H9 (cell line): ENCODE measurements at regions not wholly inside any gene's neighbourhood (a gene's known extent, or its start where the extent isn't known, plus 50 kb on each side); places are given as distances from the start of the nearest gene placed in this dataset.

Source experiments
- DNase-seq: peaks from one replicate; pipeline ENCODE4 v3.0.0-alpha.2; 2017
- H2AFZ ChIP-seq: one replicate; pipeline ENCODE4 v1.6.1; 2013; ENCODE audit warnings: mild to moderate bottlenecking, low read length, control low read depth, moderate library complexity
- H2AK5ac ChIP-seq: 2 replicates; pipeline ENCODE4 v1.6.1; 2013; ENCODE audit warnings: low read length, control low read depth, mixed read lengths; ENCODE audit not compliant: insufficient read length
- H2BK120ac ChIP-seq: one replicate; pipeline ENCODE4 v1.6.1; 2013; ENCODE audit warnings: low read depth, mild to moderate bottlenecking, low read length, control low read depth, inconsistent platforms; ENCODE audit not compliant: poor library complexity, severe bottlenecking
- H2BK12ac ChIP-seq: 2 replicates; pipeline ENCODE4 v1.6.1; 2013; ENCODE audit warnings: low read length, control low read depth, mixed read lengths, low read depth; ENCODE audit not compliant: insufficient read length
- H2BK15ac ChIP-seq: 2 replicates; pipeline ENCODE4 v1.6.1; 2013; ENCODE audit warnings: low read depth, low read length, control low read depth
- H2BK20ac ChIP-seq: one replicate; pipeline ENCODE4 v1.6.1; 2013; ENCODE audit warnings: low read depth, mild to moderate bottlenecking, low read length, control low read depth, inconsistent platforms; ENCODE audit not compliant: poor library complexity, severe bottlenecking
- H2BK5ac ChIP-seq: 2 replicates; pipeline ENCODE4 v1.6.1; 2013; ENCODE audit warnings: low read length, control low read depth, mixed read lengths; ENCODE audit not compliant: insufficient read length
- H3K14ac ChIP-seq: 2 replicates; pipeline ENCODE4 v1.6.1; 2013; ENCODE audit warnings: low read length, control low read depth; ENCODE audit not compliant: insufficient read depth
- H3K18ac ChIP-seq: 2 replicates; pipeline ENCODE4 v1.6.1; 2013; ENCODE audit warnings: low read depth, mild to moderate bottlenecking, mixed read lengths, low read length, control low read depth; ENCODE audit not compliant: insufficient read length
- H3K23ac ChIP-seq: 2 replicates; pipeline ENCODE4 v1.6.1; 2013; ENCODE audit warnings: low read length, control low read depth, mixed read lengths, low read depth; ENCODE audit not compliant: insufficient read length
- H3K23me2 ChIP-seq: 2 replicates; pipeline ENCODE4 v1.6.1; 2013; ENCODE audit warnings: low read depth, mild to moderate bottlenecking, mixed read lengths, low read length, control low read depth; ENCODE audit not compliant: insufficient read length, poor library complexity, severe bottlenecking
- H3K27ac ChIP-seq: 2 replicates; pipeline ENCODE4 v1.5.1; 2013; ENCODE audit warnings: low read length, control low read depth, mixed read lengths, low read depth; ENCODE audit not compliant: insufficient read length
- H3K27me3 ChIP-seq: 2 replicates; pipeline ENCODE4 v1.6.1; 2013; ENCODE audit warnings: low read length, control low read depth, inconsistent platforms; ENCODE audit not compliant: insufficient read depth
- H3K4ac ChIP-seq: 2 replicates; pipeline ENCODE4 v1.6.1; 2013; ENCODE audit warnings: low read depth, mild to moderate bottlenecking, control low read depth, inconsistent platforms, low read length, moderate library complexity
- H3K4me1 ChIP-seq: 2 replicates; pipeline ENCODE4 v1.6.1; 2013; ENCODE audit warnings: low read length, control low read depth, inconsistent platforms; ENCODE audit not compliant: insufficient read depth
- H3K4me2 ChIP-seq: 2 replicates; pipeline ENCODE4 v1.6.1; 2013; ENCODE audit warnings: low read length, control low read depth, mixed read lengths; ENCODE audit not compliant: insufficient read length, insufficient read depth
- H3K56ac ChIP-seq: 2 replicates; pipeline ENCODE4 v1.6.1; 2013; ENCODE audit warnings: low read depth, mild to moderate bottlenecking, mixed read lengths, low read length, control low read depth; ENCODE audit not compliant: insufficient read length
- H3K79me1 ChIP-seq: 2 replicates; pipeline ENCODE4 v1.6.1; 2013; ENCODE audit warnings: low read depth, mild to moderate bottlenecking, moderate library complexity, low read length, control low read depth, inconsistent platforms; ENCODE audit not compliant: insufficient read depth, poor library complexity, severe bottlenecking
- H3K79me2 ChIP-seq: 2 replicates; pipeline ENCODE4 v1.6.1; 2013; ENCODE audit warnings: low read length, control low read depth, inconsistent platforms; ENCODE audit not compliant: insufficient read depth
- H3K9ac ChIP-seq: 2 replicates; pipeline ENCODE4 v1.6.1; 2013; ENCODE audit warnings: low read length, control low read depth, mixed read lengths; ENCODE audit not compliant: insufficient read length; ENCODE audit errors: extremely low read depth
- H3K9me3 ChIP-seq: one replicate; pipeline ENCODE4 v1.6.1; 2013; ENCODE audit warnings: low read depth, low read length, inconsistent platforms; ENCODE audit not compliant: control insufficient read depth
- H3T11ph ChIP-seq: one replicate; pipeline ENCODE4 v1.6.1; 2013; ENCODE audit warnings: mild to moderate bottlenecking, low read length, control low read depth, inconsistent platforms
- H4K20me1 ChIP-seq: one replicate; pipeline ENCODE4 v1.6.1; 2013; ENCODE audit not compliant: control insufficient read depth, insufficient read length, insufficient read depth
- H4K5ac ChIP-seq: 2 replicates; pipeline ENCODE4 v1.6.1; 2013; ENCODE audit warnings: low read depth, mild to moderate bottlenecking, mixed read lengths, low read length, control low read depth; ENCODE audit not compliant: insufficient read length
- H4K8ac ChIP-seq: replicated peaks from 2 replicates; pipeline ENCODE4 v1.6.1; 2013; ENCODE audit warnings: low read length, control low read depth, mixed read lengths, low read depth; ENCODE audit not compliant: insufficient read length
- H4K91ac ChIP-seq: 2 replicates; pipeline ENCODE4 v1.6.1; 2013; ENCODE audit warnings: low read depth, mild to moderate bottlenecking, moderate library complexity, mixed read lengths, low read length, control low read depth; ENCODE audit not compliant: insufficient read length
- H3K27ac Mint-ChIP-seq, 3 experiments: 2 replicates in 2 of 3; 3 replicates in 1 of 3; pipeline ENCODE4 v1.8.0; 2020 to 2021; ENCODE audit warnings: mixed read lengths in 3 of 3, mild to moderate bottlenecking in 1 of 3, moderate library complexity in 1 of 3
- H3K27me3 Mint-ChIP-seq: 2 replicates; pipeline ENCODE4 v1.8.0; 2021; ENCODE audit warnings: low read depth, mild to moderate bottlenecking, moderate library complexity, mixed read lengths
- H3K36me3 Mint-ChIP-seq, 3 experiments: 2 replicates in 2 of 3; 3 replicates in 1 of 3; pipeline ENCODE4 v1.8.0; 2020 to 2021; ENCODE audit warnings: low read depth in 3 of 3, mixed read lengths in 3 of 3; ENCODE audit not compliant: insufficient read depth in 1 of 3
- H3K4me1 Mint-ChIP-seq, 2 experiments: 2 replicates each; pipeline ENCODE4 v1.8.0; 2020; ENCODE audit warnings: mixed read lengths in 2 of 2
- H3K4me3 Mint-ChIP-seq, 2 experiments: 2 replicates in 1 of 2; 3 replicates in 1 of 2; pipeline ENCODE4 v1.8.0; 2020 to 2021; ENCODE audit warnings: mild to moderate bottlenecking in 2 of 2, mixed read lengths in 2 of 2, moderate library complexity in 1 of 2
- H3K9me3 Mint-ChIP-seq, 2 experiments: 2 replicates in 1 of 2; 3 replicates in 1 of 2; pipeline ENCODE4 v1.8.0; 2020; ENCODE audit warnings: mild to moderate bottlenecking in 2 of 2, mixed read lengths in 2 of 2, moderate library complexity in 1 of 2
- CTCF ChIP-seq: fragments of 200-600 bp; sonication (generic); conservative IDR thresholded peaks from 3 replicates; pipeline ENCODE4 v1.8.0; 2021; ENCODE audit warnings: antibody characterized with exemption, mild to moderate bottlenecking
- WGBS: extraction: QIAGEN DNeasy Blood & Tissue Kit; methylation state at CpG from one replicate; pipeline ENCODE4 v1.1.7; 2013; ENCODE audit warnings: missing lambda C conversion rate, low lambda C conversion rate, mixed read lengths; ENCODE audit not compliant: insufficient read length; ENCODE audit errors: extremely low coverage; 5-methylcytosine and 5-hydroxymethylcytosine counted together

- no peak overlapping the region for H3K14ac ChIP-seq
- no peak overlapping the region for H3T11ph ChIP-seq
- no peak for DNase-seq
- H4K20me1 ChIP-seq, result no peaks in the 10 kb centered on the region
- no peaks in the 10 kb centered on the region for H3K79me1 ChIP-seq
- H3K9me3 ChIP-seq, result no peaks in the 10 kb centered on the region
- peaks cover 19 to 21% of the 10 kb centered on the region in 2 experiments for H3K4me1 Mint-ChIP-seq
- H3K4me2 ChIP-seq, result no peak overlapping the region
- no peak overlapping the region for H2BK20ac ChIP-seq
- H3K9ac ChIP-seq, result no peak overlapping the region
- no peak overlapping the region for H4K91ac ChIP-seq
- H3K4ac ChIP-seq, result no peak overlapping the region
- H3K9me3 Mint-ChIP-seq, result no peaks in the 10 kb centered on the region; a peak in 1 of 5 replicates
- no peak overlapping the region for H4K5ac ChIP-seq
- H3K4me1 ChIP-seq, result 0 out of 2 replicates have a peak, but pooled peaks cover 2% of the 10 kb centered on the region
- H3K27ac Mint-ChIP-seq, result peak overlapping the region in 1 of 3 experiments; percentile 71; a peak in 1 of 7 replicates
- H3K56ac ChIP-seq, result no peak overlapping the region
- H2BK15ac ChIP-seq, result no peak overlapping the region
- WGBS, result no CpG with 5 or more reads among the region's 5 CpGs
- H3K23me2 ChIP-seq, result no peaks in the 10 kb centered on the region
- no peak overlapping the region for H2AFZ ChIP-seq
- no peaks in the 10 kb centered on the region for H3K27me3 ChIP-seq
- no peak overlapping the region for H3K18ac ChIP-seq
- no peak overlapping the region for H2AK5ac ChIP-seq
- no peak overlapping the region for H3K4me3 Mint-ChIP-seq
- H2BK12ac ChIP-seq, result no peak overlapping the region
- H3K27ac ChIP-seq, result no peak overlapping the region
- H3K79me2 ChIP-seq, result no peaks in the 10 kb centered on the region
- no peak overlapping the region for H3K23ac ChIP-seq
- no peaks in the 10 kb centered on the region for H3K36me3 Mint-ChIP-seq
- no peak overlapping the region for H2BK5ac ChIP-seq
- no peak overlapping the region for H2BK120ac ChIP-seq
- no peak overlapping the region for H4K8ac ChIP-seq
- no peak for TF ChIP-seq CTCF
- H3K27me3 Mint-ChIP-seq, result no peaks in the 10 kb centered on the region
Measured at GRCh38 chr7:33669251-33669670, 236.1 kb upstream of the BMPER start.
